ENCODE measurements at regions not wholly inside any gene's neighbourhood (a gene's known extent, or its start where the extent isn't known, plus 50 kb on each side); places are given as distances from the start of the nearest gene placed in this dataset.
"Not testable (repeated sequence)": the region's sequence is repeated elsewhere in the genome, so short reads cannot be mapped to it uniquely, and the experiment has no call there.

DNA sequence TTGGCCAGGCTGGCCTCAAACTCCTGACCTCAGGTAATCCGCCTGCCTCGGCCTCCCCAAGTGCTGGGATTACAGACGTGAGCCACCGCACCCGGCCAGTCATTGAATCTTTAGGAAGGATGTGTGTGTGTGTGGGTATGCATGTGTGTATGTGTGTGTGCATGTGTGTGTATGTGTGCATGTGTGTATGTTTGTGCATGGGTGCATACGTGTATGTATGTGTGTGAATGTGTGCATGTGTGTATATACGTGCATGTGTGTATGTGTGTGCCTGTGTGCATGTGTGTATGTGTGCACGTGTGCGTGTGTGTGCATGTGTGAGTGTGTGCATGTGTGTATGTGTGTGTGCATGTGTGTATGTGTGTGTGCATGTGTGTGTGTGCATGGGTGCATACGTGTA lies 120.1 kb upstream of the SHH start:
- DNase-seq: not testable (repeated sequence)

GRCh38 chr7:155931396-155932085 lies 119.3 kb upstream of the SHH start:
- no peak for DNase-seq

DNA sequence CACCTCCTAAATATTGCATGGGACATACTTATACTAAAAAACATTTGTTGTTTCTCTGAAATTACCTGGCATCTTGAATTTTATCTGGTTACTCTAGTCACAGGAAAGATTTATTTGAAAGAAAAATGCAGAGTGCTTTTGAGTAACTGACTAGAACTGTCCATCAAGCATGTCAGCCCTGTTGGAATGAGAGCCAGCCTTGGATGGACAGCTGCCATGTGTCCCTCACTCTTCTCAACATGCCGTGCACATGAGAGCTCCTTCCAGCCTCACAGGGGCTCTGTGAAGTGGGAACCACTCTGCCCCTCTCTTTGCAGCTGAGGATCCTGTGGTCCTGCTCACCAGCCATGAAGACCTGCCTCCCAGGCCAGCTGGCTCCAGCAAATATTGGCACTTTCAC lies 118.3 kb upstream of the SHH start:
- no peak for DNase-seq

- DNase-seq: no peak
Observed at GRCh38 chr7:155930061-155930460, 117.8 kb upstream of the SHH start.

GRCh38 chr7:155928583-155928982 lies 116.3 kb upstream of the SHH start:
- DNase-seq: no peak

DNA sequence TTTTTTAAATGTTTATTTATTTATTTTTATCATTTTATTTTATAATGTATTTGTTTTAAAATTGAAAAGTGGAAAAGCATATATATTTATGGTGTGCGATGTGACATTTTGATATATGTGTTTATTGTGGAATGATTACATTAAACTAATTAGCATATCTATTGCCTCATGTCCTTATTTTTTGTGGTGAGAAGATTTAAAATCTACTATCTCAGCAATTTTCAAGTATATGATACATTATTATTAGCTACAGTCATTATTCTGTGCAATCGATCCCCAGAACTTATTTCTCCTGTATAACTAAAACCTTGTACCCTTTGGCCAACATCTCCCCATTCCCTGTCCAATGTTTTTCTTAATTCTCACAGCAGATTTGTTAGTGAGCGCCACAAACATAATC lies 115.6 kb upstream of the SHH start:
- DNase-seq: no peak

DNA sequence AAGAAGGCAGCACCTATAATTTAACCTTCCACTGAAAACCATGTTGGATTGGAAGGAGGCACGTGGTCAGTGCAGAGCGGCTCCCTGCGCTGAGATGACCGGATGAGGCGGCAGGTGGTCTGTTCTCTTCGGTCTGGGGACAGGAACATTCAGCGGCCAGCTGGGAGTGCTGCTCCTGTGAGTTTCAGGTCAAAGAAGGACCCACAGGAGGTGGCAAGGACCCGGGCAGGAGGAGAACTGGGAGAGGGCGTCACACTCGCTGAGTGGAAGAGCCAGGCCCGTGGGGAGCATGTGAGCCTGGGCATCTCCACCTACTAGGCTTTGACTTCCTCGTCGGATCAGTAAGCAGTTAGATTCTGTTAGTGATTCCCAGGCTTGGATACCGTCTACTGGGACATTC lies 113.4 kb upstream of the SHH start:
- DNase-seq: no peak

DNA sequence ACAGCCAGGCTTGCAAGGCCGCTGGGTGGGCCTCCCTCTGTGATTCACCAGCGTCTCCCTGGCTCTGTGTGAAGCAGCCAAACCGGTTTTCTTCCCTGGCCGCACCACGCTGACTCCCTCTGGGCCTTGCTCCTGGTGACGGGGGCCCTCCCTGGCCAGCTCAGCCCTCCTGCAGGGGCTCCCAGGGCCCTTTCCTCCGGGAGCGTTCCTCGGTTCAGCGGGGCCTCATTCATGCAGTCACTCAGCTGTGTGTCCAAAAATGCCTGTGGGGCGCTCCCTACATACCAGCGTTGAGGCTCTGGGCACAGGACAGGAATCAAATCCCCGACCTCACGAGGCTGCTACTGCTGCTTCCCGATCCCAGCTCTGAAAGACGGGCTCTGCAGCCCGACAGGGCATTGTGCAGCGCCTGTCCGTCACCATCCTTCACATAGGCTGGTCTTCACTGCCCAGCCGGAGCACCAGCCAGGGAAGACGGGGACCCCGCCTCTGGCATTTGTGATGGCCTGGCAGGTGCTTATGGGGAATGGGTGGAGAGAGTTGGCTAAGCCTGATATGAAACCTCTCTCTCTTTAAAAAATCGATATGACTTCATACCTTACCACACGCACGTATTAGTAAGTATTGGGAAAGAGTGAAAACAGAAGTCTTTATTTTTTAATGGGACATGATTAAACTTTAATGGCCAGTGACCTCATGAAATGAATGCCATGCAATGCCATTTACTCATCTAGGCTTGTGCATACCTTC lies 110.0 kb upstream of the SHH start:
- DNase-seq: no peak

DNA sequence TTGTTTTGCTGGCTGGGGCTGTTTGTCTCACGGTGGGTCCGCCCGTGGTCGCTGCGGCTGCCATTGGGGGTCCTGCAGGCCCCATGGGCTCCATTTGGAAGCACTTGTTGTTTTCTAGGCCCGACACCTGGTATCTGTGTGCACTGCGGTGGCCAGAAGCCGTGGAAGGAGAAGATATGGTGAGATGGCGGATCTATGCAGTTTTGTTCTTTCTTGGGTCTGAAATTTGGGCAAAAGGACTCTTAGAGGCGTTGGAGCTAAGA lies 109.5 kb upstream of the SHH start:
- no peak for DNase-seq

DNA sequence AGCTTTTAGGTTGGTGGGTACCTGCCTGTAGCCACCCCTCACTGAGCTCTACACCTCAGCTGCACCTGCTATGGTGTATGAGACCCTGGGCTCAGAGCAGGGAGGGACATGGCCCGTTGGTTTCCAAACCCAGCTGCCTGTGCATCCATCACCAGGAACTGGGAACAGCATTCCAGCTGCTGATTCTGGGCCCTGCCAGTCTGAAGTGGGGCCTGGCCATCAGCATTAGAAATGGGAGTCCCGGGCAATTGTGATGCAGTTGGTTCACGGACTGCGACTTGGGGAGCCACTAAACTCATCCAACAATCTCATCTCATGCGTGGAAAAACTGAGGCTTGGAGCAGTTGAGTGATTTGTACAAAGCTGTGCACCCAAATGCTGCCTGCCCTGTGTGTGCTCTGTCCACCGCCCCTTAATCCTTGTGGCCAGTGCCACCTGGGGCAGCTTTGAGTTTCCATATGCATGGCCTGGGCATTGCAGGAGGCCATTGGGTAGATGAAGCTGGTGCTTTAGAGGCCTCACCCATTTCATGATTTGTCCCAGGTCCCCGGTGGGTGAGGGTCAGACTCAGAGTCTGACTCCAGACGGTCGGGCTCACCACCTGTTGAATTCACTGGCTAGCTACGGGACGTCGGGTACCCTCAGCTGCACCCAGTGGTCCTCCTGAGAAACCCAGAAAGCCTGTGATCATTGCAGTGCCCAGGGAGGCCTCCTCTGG lies 109.0 kb upstream of the SHH start:
- DNase-seq: no peak

DNA sequence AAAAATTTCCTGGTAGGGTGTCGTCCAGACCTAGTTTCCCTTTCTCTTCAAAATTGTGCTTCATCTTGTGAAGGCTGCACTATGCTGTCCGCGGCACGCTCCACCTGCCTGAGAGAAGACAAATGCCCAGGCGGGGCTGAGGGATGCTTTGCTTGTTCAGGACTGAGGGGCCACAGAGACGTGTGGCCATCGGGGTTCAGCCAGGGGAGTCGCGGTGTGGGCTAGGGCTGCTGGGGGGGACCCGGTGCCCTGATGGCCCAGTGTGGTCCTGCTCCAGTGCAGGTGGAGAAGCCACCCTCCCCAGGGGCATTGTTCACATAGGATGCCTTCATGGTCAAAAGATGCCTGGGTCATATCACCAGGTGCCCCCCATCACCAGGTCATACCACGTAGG lies 107.8 kb upstream of the SHH start:
- DNase-seq: no peak

- no peak for DNase-seq
Observed at GRCh38 chr7:155919391-155920067, 107.3 kb upstream of the SHH start.

GRCh38 chr7:155918720-155919390 lies 106.6 kb upstream of the SHH start:
- DNase-seq: no peak

DNA sequence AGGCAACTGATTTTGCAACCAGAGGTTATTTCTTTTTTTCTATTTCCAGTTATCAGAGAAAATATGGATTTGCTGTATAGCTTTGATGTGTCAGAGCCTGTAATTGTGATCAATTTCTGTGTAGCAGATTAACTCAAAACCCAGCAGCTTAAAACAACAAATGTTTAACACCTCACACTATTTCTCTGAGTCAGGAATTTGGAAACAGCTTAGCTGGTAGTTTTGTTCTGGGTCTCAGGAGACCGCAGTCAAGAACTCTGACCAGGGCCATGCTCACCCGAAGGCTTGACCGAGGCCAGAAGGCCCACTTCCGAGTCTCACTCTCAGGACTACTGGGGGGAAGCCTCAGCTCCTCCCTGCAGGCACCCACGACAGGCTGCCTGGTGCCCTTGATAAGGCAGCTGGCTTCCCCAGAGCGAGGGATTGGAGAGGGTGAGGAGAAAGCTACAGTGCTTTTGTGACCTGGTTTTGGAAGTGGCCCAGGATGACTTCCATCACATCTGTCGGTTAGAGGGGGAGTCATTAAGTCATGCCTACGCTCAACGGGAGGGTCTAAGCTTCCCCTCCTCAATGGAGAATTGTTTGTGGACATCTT lies 105.7 kb upstream of the SHH start:
- DNase-seq: no peak

DNA sequence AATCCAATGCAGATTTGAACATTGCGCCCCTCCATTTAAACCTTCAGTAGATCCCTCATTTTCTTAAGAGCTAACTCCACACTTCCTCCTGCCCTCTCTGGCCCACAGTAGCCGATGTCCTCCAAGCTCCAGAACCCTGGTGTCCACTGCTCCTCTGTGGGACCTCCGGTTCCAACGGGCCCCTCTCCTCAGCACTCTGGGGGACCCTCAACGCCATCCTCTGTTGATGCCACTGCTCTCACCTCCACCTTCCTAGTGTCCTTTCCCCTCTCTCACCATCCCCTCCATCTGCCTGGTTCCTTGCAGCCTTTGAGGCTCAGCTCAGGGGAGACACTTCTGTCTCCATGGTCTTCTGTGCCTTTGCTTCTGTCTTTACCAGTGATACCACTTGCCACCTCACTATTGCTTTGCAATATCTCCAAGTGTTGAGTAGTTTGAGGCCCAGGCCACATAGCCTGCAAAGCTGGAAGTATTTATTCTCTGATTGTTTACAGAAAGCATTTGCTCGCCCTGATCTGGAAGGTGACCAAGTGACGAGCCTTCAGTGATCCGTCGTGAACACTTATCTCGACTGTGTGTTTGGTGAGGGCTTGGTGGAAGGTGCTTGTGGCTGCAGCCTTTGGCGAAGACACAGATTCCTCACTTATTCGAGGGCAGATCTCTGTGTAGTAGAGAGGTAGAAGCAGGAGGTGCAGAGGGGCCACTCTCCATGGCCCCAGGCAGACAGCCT lies 104.8 kb upstream of the SHH start:
- no peak for DNase-seq

DNA sequence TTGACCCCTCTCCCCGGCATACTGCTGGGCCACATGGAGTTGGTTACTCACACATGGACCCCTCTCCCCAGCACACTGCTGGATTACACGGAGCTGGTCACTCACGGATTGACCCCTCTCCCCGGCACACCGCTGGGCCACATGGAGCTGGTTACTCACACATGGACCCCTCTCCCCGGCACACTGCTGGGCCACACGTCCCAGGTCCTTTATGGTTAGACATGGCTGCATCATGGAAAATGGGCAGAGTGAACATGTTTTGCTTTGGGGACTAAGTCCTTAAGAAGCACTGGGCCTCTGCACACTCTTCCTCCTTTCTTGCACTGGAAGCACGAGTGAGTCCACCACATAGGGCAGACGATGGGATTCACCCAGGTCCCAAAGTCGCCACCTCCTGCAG lies 102.1 kb upstream of the SHH start:
- no peak for DNase-seq

- DNase-seq: no peak
Observed at GRCh38 chr7:155913719-155914118, 101.5 kb upstream of the SHH start.

GRCh38 chr7:155913291-155913690 lies 101.0 kb upstream of the SHH start:
- no peak for DNase-seq

- no peak for DNase-seq
Observed at GRCh38 chr7:155911471-155912105, 99.3 kb upstream of the SHH start.

DNA sequence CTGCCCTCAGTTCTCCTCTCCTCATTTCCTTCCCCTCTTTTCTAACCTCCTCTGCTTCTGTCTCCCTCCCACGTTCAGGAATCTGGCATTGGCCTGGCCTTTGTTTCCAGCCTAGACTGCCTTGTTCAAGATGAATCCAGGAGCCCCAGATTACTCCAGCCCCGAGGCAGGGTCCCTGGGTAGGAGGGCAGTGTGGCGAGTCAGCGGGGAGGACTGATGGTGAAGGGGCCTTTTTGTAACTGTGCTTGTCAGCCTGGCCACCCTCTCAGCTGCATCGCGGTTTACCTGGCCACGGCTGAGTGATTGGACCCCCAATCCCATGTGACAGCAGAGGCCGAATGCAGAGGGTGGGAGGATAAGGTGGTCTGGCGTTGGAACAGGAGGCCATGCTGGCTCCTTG lies 96.1 kb upstream of the SHH start:
- DNase-seq: no peak

GRCh38 chr7:155907450-155908200 lies 95.4 kb upstream of the SHH start:
- DNase-seq: no peak

Data from stimulated activated naive CD4-positive, alpha-beta T cell (primary cell).